ENCODE measurements at regions not wholly inside any gene's neighbourhood (a gene's known extent, or its start where the extent isn't known, plus 50 kb on each side); places are given as distances from the start of the nearest gene placed in this dataset.
A peak's percentile ranks its signal among the peaks of the same experiment; 100 is the strongest.
"Not testable (repeated sequence)": the region's sequence is repeated elsewhere in the genome, so short reads cannot be mapped to it uniquely, and the experiment has no call there.

- DNase-seq (ENCODE audit: low spot score) = no peak
- H3K9me3 ChIP-seq (ENCODE audit: severe bottlenecking) = no peaks in the 10 kb centered on the region
- no peaks in the 10 kb centered on the region for H3K36me3 ChIP-seq (ENCODE audit: low read depth)
- TF ChIP-seq, protein P1, sequence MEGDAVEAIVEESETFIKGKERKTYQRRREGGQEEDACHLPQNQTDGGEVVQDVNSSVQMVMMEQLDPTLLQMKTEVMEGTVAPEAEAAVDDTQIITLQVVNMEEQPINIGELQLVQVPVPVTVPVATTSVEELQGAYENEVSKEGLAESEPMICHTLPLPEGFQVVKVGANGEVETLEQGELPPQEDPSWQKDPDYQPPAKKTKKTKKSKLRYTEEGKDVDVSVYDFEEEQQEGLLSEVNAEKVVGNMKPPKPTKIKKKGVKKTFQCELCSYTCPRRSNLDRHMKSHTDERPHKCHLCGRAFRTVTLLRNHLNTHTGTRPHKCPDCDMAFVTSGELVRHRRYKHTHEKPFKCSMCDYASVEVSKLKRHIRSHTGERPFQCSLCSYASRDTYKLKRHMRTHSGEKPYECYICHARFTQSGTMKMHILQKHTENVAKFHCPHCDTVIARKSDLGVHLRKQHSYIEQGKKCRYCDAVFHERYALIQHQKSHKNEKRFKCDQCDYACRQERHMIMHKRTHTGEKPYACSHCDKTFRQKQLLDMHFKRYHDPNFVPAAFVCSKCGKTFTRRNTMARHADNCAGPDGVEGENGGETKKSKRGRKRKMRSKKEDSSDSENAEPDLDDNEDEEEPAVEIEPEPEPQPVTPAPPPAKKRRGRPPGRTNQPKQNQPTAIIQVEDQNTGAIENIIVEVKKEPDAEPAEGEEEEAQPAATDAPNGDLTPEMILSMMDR (IDR thresholded peaks at IDR 0.05; ENCODE audit: poor library complexity, severe bottlenecking) = no peak
- ATAC-seq (ENCODE audit: low read depth) = no peak
- H3K27me3 ChIP-seq (ENCODE audit: insufficient read depth, poor library complexity, severe bottlenecking) = no peaks in the 10 kb centered on the region
- H3K4me3 ChIP-seq (ENCODE audit: severe bottlenecking) = no peak overlapping the region
- H3K4me1 ChIP-seq (ENCODE audit: insufficient read depth, poor library complexity, severe bottlenecking) = no peaks in the 10 kb centered on the region
- no peak overlapping the region for H3K27ac ChIP-seq (ENCODE audit: poor library complexity, severe bottlenecking)
Measured at GRCh38 chr7:152587366-152587765, 88.6 kb downstream of the XRCC2 start.

DNA sequence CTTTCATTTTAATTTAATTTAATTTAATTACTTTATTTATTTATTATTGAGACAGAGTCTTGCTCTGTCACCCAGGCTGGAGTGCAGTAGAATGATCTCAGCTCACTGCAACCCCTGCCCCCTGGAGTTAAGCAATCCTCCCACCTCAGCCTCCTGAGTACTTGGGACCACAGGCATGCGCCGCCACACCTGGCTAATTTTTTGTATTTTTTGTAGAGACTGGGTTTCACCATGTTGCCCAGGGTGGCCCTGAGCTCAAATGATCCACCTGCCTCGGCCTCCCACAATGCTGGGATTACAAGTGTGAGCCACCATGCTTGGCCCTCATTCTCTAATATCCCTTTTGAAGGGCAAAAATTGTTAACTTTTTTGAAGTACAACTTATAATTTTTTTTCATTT lies 92.9 kb downstream of the XRCC2 start:
- Histone ChIP-seq H3K9me3 (ENCODE audit: severe bottlenecking) (no peaks in the 10 kb centered on the region), H3K27ac (ENCODE audit: poor library complexity, severe bottlenecking) (no peak overlapping the region), H3K36me3 (ENCODE audit: low read depth) (no peaks in the 10 kb centered on the region), H3K4me3 (ENCODE audit: severe bottlenecking) (no peak overlapping the region), H3K27me3 (ENCODE audit: insufficient read depth, poor library complexity, severe bottlenecking) (no peaks in the 10 kb centered on the region), H3K4me1 (ENCODE audit: insufficient read depth, poor library complexity, severe bottlenecking) (no peaks in the 10 kb centered on the region)
- no peak for DNase-seq (ENCODE audit: low spot score)
- ATAC-seq (ENCODE audit: low read depth) = no peak
- TF ChIP-seq, protein P1 (IDR thresholded peaks at IDR 0.05; ENCODE audit: poor library complexity, severe bottlenecking) = no peak

GRCh38 chr7:152579070-152579469 lies 96.9 kb downstream of the XRCC2 start:
- H3K4me3 ChIP-seq (ENCODE audit: severe bottlenecking) = no peak overlapping the region
- no peaks in the 10 kb centered on the region for H3K4me1 ChIP-seq (ENCODE audit: insufficient read depth, poor library complexity, severe bottlenecking)
- DNase-seq (ENCODE audit: low spot score) (no peak), ATAC-seq (ENCODE audit: low read depth) (no peak)
- TF ChIP-seq, protein P1 (IDR thresholded peaks at IDR 0.05; ENCODE audit: poor library complexity, severe bottlenecking) = no peak
- no peaks in the 10 kb centered on the region for H3K9me3 ChIP-seq (ENCODE audit: severe bottlenecking)
- H3K27me3 ChIP-seq (ENCODE audit: insufficient read depth, poor library complexity, severe bottlenecking) = no peaks in the 10 kb centered on the region
- H3K36me3 ChIP-seq (ENCODE audit: low read depth) = no peaks in the 10 kb centered on the region
- H3K27ac ChIP-seq (ENCODE audit: poor library complexity, severe bottlenecking) = no peak overlapping the region

DNA sequence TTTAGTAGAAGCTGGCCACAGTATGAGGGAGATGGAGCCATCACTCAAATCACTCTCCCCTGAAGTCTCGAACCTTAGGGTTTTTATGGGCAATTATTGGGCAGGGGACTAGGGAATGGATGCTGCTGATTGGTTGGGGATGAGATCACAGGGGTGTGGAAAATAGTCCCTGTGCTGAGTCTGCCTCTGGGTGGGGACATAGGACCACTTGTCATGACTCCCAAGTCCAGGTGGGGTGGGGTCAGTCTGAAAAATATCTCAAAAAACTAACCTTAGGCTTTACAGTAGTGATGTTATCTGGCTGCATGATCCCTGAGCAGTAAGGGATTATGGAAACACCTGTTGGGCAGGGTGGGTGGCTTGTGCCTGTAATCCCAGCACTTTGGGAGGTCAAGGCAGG lies 98.6 kb downstream of the XRCC2 start:
- Histone ChIP-seq H3K27me3 (ENCODE audit: insufficient read depth, poor library complexity, severe bottlenecking) (no peaks in the 10 kb centered on the region), H3K27ac (ENCODE audit: poor library complexity, severe bottlenecking) (no peak overlapping the region), H3K4me3 (ENCODE audit: severe bottlenecking) (no peak overlapping the region), H3K36me3 (ENCODE audit: low read depth) (no peaks in the 10 kb centered on the region), H3K9me3 (ENCODE audit: severe bottlenecking) (no peaks in the 10 kb centered on the region), H3K4me1 (ENCODE audit: insufficient read depth, poor library complexity, severe bottlenecking) (no peaks in the 10 kb centered on the region)
- no peak for DNase-seq (ENCODE audit: low spot score)
- TF ChIP-seq, protein P1 (IDR thresholded peaks at IDR 0.05; ENCODE audit: poor library complexity, severe bottlenecking) = no peak
- ATAC-seq (ENCODE audit: low read depth) = no peak

DNA sequence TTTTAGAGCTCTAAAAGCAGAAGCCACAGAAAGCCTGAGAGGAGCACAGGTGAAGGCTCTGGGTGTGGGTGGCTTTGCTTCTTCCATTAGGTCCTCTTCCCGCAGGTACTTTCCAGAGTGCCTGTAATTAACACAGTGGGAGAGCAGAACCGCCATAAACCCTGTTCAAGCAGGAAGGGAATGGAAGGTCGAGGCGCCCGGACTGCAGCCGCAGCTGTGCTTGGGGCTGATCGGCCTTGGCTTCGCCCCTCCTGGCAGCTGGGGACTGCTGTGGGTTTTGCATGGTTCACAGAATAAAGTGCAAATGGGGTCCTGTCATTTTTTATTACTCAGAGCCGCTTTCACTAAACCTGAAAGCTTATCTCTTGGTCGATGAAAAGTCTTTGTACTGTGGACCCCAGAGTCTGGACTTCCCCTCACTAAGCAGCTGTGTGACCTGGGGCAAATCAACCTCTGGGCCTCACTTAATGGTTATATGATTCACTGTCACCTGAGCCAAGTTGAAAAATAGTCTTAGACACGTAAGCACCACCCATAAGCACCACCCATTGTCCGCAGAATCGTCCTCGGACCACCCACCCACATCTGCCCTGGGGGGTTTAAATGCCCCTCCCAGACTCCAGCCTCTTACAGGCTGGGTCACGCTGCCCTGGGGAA lies 100.9 kb downstream of the XRCC2 start:
- DNase-seq (ENCODE audit: low spot score) (no peak), ATAC-seq (ENCODE audit: low read depth) (0 out of 3 replicates have a peak, but pooled peaks have one; percentile 17)

GRCh38 chr7:152573186-152573585 lies 102.8 kb downstream of the XRCC2 start:
- H3K4me1 ChIP-seq (ENCODE audit: insufficient read depth, poor library complexity, severe bottlenecking); H3K9me3 ChIP-seq (ENCODE audit: severe bottlenecking); DNase-seq (ENCODE audit: low spot score); H3K27ac ChIP-seq (ENCODE audit: poor library complexity, severe bottlenecking); ATAC-seq (ENCODE audit: low read depth); H3K36me3 ChIP-seq (ENCODE audit: low read depth); H3K27me3 ChIP-seq (ENCODE audit: insufficient read depth, poor library complexity, severe bottlenecking); H3K4me3 ChIP-seq (ENCODE audit: severe bottlenecking): not testable (repeated sequence)

More for the DNA sequence above, 100.9 kb downstream of the XRCC2 start:
- no peaks in the 10 kb centered on the region for H3K9me3 ChIP-seq (ENCODE audit: severe bottlenecking)
- no peak overlapping the region for H3K27ac ChIP-seq (ENCODE audit: poor library complexity, severe bottlenecking)
- no peaks in the 10 kb centered on the region for H3K27me3 ChIP-seq (ENCODE audit: insufficient read depth, poor library complexity, severe bottlenecking)
- no peak overlapping the region for H3K4me3 ChIP-seq (ENCODE audit: severe bottlenecking)
- TF ChIP-seq, protein P1 (IDR thresholded peaks at IDR 0.05; ENCODE audit: poor library complexity, severe bottlenecking) = no peak
- H3K4me1 ChIP-seq (ENCODE audit: insufficient read depth, poor library complexity, severe bottlenecking) = no peaks in the 10 kb centered on the region
- no peaks in the 10 kb centered on the region for H3K36me3 ChIP-seq (ENCODE audit: low read depth)
